DMS 273 (cell line): ENCODE measurements at regions not wholly inside any gene's neighbourhood (a gene's known extent, or its start where the extent isn't known, plus 50 kb on each side); places are given as distances from the start of the nearest gene placed in this dataset.
"Not testable (repeated sequence)": the region's sequence is repeated elsewhere in the genome, so short reads cannot be mapped to it uniquely, and the experiment has no call there.

Experiments
- DNase-seq: peaks from one replicate; lab custom pipeline; 2025; ENCODE audit not compliant: unreplicated experiment; lab: John Stamatoyannopoulos, UW

DNA sequence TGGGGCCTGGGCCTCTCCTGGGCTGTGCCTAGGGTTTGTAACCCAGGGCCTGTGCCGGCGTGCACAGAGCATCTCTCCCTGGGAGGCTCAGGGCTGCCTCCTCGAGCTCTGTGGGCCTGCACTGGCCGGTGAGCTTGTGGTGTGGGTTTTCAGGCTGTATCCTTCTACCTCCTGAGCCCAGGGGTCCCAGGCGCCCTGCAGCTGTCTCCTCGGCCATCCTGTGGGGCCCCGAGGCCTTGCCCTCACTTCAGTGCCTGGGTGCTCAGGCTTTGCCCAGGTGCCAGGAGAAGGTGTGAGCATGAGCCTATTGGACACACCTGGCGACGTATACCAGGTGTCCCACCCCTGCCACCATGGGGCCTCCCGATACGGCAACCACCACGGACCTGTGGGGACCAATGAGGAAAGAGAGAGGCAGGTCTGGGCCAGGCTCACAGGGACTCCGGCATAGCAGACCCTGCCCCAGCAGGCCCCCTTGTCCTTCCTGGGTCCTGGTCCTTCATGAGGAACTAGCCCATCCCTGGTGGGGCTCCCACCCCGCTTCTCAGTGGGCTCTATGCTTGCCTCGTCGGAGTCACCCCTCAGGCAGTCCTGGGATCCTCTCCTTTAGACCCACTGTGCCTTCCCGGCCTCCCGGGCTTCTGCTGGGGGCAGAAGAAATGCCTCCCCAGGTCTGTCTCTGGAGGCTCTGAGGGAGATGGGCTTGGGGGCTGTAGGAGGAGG lies 400.2 kb downstream of the TMEM121 start:
- no peak for DNase-seq

GRCh38 chr14:105927096-105928060 lies 401.0 kb downstream of the TMEM121 start:
- no peak for DNase-seq

GRCh38 chr14:105928171-105929111 lies 402.1 kb downstream of the TMEM121 start:
- not testable (repeated sequence) for DNase-seq

DNA sequence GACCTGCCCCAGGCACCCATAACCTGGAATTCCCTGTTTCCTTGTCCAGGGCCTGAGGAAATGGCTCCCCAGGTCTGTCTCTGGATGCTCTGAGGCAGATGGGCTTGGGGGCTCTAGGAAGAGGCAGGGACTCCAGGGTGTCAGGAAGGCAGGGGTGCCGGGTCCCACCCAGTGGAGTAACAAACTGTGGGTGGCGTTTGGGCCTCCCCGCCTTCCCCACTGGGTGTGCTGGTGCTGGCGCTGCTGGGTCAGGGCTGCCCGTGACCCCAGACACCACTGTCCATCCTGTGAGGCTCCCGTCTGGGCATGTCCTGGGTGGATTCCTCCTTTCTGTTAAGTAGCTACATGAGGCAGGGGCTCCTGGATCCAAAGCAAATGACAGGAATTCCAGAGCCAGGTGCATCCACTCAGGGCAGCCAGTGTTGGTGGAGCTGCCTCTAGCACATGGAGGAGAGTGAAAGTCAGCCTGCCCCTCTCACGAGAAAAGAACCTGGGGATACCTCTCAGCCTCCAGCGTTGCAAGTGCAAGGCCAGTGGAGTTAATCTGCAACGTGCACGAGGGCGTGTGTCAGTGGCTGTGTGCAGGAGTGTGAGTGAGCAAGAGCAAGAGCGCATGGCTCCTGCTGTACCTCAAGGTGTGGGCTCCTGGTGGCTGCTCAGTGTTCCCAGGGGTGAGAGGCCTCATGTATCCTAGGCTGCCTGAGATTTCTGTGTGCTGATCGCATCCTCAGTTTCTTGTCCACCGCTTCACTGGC lies 403.1 kb downstream of the TMEM121 start:
- no peak for DNase-seq

DNA sequence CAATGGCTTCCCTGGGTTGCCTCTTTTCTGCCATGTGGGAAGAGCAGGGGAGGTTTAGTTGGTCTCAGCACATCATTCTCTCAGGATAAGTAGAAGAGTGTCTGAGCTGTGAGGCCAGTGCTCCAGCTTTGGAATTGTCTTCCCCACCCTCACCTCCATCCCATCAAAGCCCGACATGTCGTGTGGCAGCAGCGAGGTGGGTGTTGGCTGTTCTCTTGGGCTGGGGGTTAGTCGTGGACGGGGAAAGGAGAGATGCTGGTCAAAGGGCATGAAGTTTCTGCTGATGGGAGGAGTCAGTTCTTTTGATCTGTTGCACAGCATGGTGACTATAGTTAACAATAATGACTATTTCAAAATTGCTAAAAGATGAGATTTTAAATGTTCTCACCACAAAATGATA lies 404.2 kb downstream of the TMEM121 start:
- no peak for DNase-seq

GRCh38 chr14:105931808-105932483 lies 405.6 kb downstream of the TMEM121 start:
- peak; percentile 80 for DNase-seq

- DNase-seq = no peak
Measured at GRCh38 chr14:105933238-105933637, 406.9 kb downstream of the TMEM121 start.

DNA sequence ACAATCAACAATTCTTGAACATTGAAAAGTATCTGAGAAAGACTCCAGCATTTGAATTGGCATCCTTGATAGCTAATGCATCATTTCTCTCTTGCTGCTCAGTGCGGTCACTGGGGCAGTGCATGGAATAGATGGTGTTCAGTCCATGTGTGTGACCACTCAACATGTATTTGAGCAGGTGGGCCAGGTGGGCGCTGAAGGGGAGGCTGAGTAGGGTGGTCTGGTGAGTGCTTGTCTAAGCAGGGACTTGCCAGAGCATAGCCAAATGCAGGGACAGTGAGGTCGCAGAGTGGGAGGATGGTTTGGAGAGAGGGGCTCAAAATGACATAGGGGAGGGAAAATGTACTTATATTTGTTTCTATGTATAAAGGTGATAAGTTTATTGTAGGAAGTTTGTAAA lies 409.0 kb downstream of the TMEM121 start:
- no peak for DNase-seq

DNA sequence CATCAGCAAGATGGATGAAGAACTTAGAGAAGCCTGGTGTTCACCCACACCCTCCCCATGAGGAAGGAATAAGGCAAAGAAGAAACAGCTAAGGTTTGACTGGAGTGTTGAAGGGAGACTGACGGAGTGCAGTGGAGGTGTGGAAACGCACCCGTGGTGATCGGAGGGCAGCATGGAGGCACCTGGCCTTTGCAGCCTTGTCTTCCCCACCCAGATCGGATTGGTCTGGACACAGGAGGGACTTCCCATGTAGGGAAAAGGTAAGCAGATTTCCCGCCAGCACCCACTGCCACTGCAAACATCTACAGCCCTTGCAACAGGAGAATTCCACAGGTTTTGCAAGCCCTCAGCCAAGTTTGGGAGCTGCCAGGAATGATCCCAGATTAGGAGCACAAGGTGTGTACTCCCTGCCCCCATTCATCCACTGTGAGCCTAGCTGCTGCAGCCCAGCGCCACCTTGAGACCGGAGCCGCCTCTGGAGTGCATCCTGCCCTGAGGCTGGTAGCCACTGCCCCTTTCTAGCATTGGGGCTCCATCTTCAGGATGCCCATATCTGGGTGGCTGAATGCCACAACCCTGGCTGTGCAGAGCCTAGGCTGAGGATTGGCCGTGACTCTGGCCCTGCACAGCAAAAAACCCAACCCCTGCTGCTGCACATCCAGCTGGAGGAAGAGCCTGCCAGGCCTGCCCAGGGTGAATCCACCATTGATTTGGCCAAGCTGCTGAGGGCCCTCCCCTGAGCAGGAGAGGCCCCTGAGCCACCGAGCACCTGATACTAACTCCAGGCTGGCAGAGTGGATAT lies 411.1 kb downstream of the TMEM121 start:
- DNase-seq = peak; percentile 21

DNA sequence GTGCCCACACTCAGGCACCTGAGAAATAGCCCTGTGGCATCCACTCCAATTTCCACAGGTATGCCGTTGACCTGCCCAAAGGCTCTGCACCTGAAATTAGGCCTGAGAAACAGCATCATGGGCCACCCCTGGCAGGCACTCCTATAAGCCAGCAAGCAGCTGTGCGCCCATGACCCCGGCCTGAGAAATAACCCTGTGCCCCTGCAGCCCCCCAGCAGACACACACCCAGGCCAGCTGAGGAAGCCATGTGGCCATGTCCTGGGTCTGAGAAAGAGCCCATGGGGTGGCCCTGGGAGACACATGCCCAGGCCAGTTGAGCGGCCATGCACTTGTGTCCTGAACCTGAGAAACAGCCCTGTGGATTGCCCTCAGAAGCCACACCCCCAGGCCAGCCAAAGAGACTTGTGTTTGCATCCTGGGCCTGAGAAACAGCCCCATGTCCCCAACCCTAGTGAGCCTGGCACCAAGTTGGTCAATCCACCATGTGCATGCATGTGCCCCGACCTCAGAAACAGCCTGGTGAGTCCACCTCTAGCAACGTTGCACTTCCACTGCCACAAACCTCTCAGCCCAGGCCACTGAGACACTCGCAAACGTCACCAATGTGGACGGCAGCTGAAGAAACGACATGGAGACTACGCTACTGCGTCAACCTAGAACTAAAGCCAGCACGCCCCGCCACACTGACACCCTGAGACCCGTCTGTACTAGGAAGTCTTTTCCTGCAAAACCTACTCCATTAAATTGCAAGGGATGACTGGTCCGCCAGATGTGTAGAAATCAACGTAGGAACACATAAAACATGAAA lies 411.9 kb downstream of the TMEM121 start:
- no peak for DNase-seq

DNA sequence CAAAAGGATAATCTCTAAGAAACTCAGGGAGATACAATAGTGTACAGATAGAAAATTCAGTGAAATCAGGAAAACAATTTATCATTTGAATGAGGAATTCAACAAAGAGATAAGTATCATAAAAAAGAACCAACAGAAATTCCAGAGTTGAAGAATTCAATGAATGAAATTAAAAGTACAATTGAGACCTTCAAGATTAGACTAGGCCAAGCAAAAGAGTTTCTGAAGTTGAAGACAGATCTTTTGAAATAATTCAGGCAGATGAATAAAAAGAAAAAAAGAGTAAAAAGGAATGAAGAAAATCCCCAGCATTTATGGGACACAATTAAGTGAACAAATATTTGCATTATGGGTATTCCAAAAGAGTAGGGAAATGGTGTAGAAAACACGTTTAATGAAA lies 412.6 kb downstream of the TMEM121 start:
- peak; percentile 16 for DNase-seq

GRCh38 chr14:105939810-105940508 lies 413.6 kb downstream of the TMEM121 start:
- DNase-seq = no peak

DNA sequence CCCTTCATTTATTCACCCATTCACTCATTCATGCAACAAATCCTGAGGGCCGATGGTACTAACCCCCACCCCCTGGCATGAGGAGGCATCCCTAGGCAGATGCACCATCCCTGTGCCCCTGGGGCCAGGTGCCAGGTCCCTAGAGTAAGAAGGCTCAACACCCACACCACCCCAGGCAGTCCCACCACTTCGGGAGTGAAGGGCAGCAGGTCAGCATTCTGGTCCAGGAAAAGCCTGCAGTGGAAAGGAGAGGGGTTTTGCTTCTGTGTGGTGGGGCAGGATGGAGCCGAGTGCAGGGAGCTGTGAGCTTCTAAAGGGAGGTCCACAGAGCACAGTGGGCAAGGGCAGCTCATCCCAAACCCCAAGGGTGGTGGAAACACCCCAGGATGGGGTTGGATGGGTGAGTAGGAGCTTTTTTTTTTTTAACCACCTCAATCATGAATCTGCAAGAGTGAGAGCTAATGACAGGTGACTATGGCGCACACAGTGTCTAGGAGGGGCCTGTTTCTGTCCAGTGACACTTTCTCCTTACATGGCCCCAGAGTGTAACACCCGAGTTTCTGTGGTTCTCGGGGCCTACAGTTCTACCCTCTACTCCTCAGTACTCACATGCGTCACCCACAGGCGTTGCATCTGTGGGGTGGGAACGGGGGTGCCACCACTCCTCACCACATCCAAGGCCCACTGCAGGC lies 414.3 kb downstream of the TMEM121 start:
- no peak for DNase-seq

DNA sequence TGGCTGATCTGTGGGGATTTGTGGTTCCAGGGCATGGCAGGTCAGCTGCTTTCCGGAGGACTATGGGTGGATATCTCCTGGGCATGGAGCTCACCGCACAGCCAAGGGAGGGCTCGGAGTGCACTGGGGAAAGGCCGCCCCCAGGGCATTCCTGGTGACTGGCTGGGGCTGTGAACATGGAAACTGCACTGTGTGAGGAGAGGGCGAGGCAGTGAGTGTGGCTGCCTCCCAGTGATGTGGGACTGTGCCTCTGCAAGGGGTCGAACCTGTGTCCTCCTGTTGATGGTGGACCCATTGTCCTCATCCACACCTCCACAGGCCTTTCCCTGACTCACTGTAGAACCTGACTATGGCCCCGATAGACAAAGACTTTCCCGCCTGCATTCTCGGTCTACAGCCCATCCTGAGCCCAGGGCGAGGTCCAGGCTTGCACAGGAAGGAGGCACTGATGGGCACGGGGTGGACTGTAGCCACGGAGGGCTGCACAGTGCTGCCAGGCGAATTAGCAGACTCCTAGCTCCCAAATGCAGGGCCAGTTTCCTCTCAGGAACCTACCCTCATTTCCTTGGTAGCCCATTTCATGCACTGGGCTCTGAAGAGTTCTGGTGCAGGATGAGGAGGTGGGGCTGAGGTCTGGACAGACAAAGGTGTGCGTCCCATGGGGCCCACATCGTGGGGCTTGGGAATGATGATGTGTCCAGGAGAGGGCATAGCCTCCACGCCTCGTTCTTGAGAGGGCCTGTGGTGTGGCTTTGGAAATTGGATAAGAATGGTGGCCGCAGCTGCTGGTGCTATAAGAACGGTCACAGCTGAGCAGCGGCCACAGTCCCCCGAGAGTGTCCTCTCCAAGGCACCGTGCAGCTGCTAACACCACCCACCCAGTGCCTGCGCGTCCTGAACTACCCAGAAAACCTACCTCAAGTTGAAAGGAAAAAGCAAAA lies 415.1 kb downstream of the TMEM121 start:
- no peak for DNase-seq

GRCh38 chr14:105942725-105943124 lies 416.3 kb downstream of the TMEM121 start:
- not testable (repeated sequence) for DNase-seq
